Stimulated activated CD8-positive, alpha-beta memory T cell treated with anti-CD3 and anti-CD28 coated beads, Interleukin-12 subunit alpha, Interleukin-12 subunit beta, amount 100 ng/mL, for 24 hours (primary cell): ENCODE measurements at regions not wholly inside any gene's neighbourhood (a gene's known extent, or its start where the extent isn't known, plus 50 kb on each side); places are given as distances from the start of the nearest gene placed in this dataset.

Source experiments
- DNase-seq: peaks from one replicate; pipeline ENCODE4 v3.0.0-alpha.2; 2020; ENCODE audit errors: extremely low read depth

GRCh38 chr12:92554158-92555073, 148.4 kb upstream of the PLEKHG7 start:
- no peak for DNase-seq

- no peak for DNase-seq
These were observed 149.4 kb upstream of the PLEKHG7 start for GRCh38 chr12:92553389-92553788.

GRCh38 chr12:92552412-92553108, 150.2 kb upstream of the PLEKHG7 start:
- DNase-seq: no peak

- DNase-seq: no peak
These were observed 150.9 kb upstream of the PLEKHG7 start for GRCh38 chr12:92551853-92552397.

GRCh38 chr12:92551210-92551609, 151.6 kb upstream of the PLEKHG7 start:
- no peak for DNase-seq

GRCh38 chr12:92550661-92551060, 152.1 kb upstream of the PLEKHG7 start:
- no peak for DNase-seq

- DNase-seq: no peak
These were observed 152.5 kb upstream of the PLEKHG7 start for GRCh38 chr12:92550254-92550653.

- DNase-seq: no peak
These were observed 153.3 kb upstream of the PLEKHG7 start for GRCh38 chr12:92549516-92549915.

GRCh38 chr12:92547906-92548305, 154.9 kb upstream of the PLEKHG7 start:
- DNase-seq: no peak

GRCh38 chr12:92547420-92547819, 155.4 kb upstream of the PLEKHG7 start:
- no peak for DNase-seq

GRCh38 chr12:92546635-92547348, 156.0 kb upstream of the PLEKHG7 start:
- no peak for DNase-seq

GRCh38 chr12:92546259-92546634, 156.5 kb upstream of the PLEKHG7 start:
- DNase-seq: no peak

GRCh38 chr12:92544322-92544721, 158.5 kb upstream of the PLEKHG7 start:
- no peak for DNase-seq

- no peak for DNase-seq
These were observed 158.9 kb upstream of the PLEKHG7 start for GRCh38 chr12:92543840-92544239.

- DNase-seq: no peak
These were observed 159.4 kb upstream of the PLEKHG7 start for GRCh38 chr12:92543359-92543758.

- no peak for DNase-seq
These were observed 161.1 kb upstream of the PLEKHG7 start for GRCh38 chr12:92541731-92542130.

- no peak for DNase-seq
These were observed 161.9 kb upstream of the PLEKHG7 start for GRCh38 chr12:92540782-92541423.

GRCh38 chr12:92539976-92540781, 162.6 kb upstream of the PLEKHG7 start:
- no peak for DNase-seq

GRCh38 chr12:92539110-92539749, 163.6 kb upstream of the PLEKHG7 start:
- DNase-seq: no peak

- no peak for DNase-seq
These were observed 165.4 kb upstream of the PLEKHG7 start for GRCh38 chr12:92537290-92537960.
